ENCODE measurements at regions not wholly inside any gene's neighbourhood (a gene's known extent, or its start where the extent isn't known, plus 50 kb on each side); places are given as distances from the start of the nearest gene placed in this dataset.
A peak's percentile ranks its signal among the peaks of the same experiment; 100 is the strongest.

- no peaks in the 10 kb centered on the region for H3K4me1 ChIP-seq
- no peak overlapping the region for H3K27ac ChIP-seq
- H3K4me3 ChIP-seq = no peak overlapping the region
- intact Hi-C loops (cut with DNase I; ENCODE audit: low total_unique reads) = no loop called here
- H3K36me3 ChIP-seq = no peaks in the 10 kb centered on the region
- H3K27me3 ChIP-seq = no peaks in the 10 kb centered on the region
- TF ChIP-seq CTCF (IDR thresholded peaks at IDR 0.05) = peak in 1 of 2 experiments; percentile 5
- DNase-seq = no peak
- H3K9me3 ChIP-seq = no peaks in the 10 kb centered on the region
Observed at GRCh38 chr6:133040094-133040802, 200.9 kb upstream of the EYA4 start.

GRCh38 chr6:133040803-133041419, 200.2 kb upstream of the EYA4 start:
- Histone ChIP-seq H3K4me3 (no peak overlapping the region), H3K27ac (no peak overlapping the region), H3K36me3 (no peaks in the 10 kb centered on the region), H3K9me3 (no peaks in the 10 kb centered on the region), H3K27me3 (no peaks in the 10 kb centered on the region), H3K4me1 (no peaks in the 10 kb centered on the region)
- no peak for TF ChIP-seq CTCF (IDR thresholded peaks at IDR 0.05)
- DNase-seq = no peak
- intact Hi-C loops (cut with DNase I; ENCODE audit: low total_unique reads) = no loop called here

GRCh38 chr6:133042550-133043120, 198.5 kb upstream of the EYA4 start:
- Histone ChIP-seq H3K27ac (no peak overlapping the region), H3K27me3 (no peaks in the 10 kb centered on the region)
- intact Hi-C loops (cut with DNase I; ENCODE audit: low total_unique reads) = no loop called here

GRCh38 chr6:133046576-133046975, 194.6 kb upstream of the EYA4 start:
- Histone ChIP-seq H3K36me3 (no peaks in the 10 kb centered on the region), H3K4me1 (no peaks in the 10 kb centered on the region), H3K4me3 (no peak overlapping the region), H3K27me3 (no peaks in the 10 kb centered on the region), H3K27ac (no peak overlapping the region), H3K9me3 (no peaks in the 10 kb centered on the region)
- no peak for DNase-seq
- intact Hi-C loops (cut with DNase I; ENCODE audit: low total_unique reads) = no loop called here
- TF ChIP-seq CTCF (IDR thresholded peaks at IDR 0.05) = no peak

More at GRCh38 chr6:133042550-133043120, 198.5 kb upstream of the EYA4 start:
- no peaks in the 10 kb centered on the region for H3K4me1 ChIP-seq
- no peak for TF ChIP-seq CTCF (IDR thresholded peaks at IDR 0.05)
- H3K9me3 ChIP-seq = no peaks in the 10 kb centered on the region
- no peak overlapping the region for H3K4me3 ChIP-seq
- H3K36me3 ChIP-seq = no peaks in the 10 kb centered on the region
- no peak for DNase-seq

- DNase-seq = no peak
Observed at GRCh38 chr6:133047065-133047665, 194.0 kb upstream of the EYA4 start.

More at GRCh38 chr6:133047065-133047665, 194.0 kb upstream of the EYA4 start:
- no peaks in the 10 kb centered on the region for H3K9me3 ChIP-seq
- TF ChIP-seq CTCF (IDR thresholded peaks at IDR 0.05) = no peak
- H3K4me1 ChIP-seq = no peaks in the 10 kb centered on the region
- H3K27ac ChIP-seq = no peak overlapping the region
- H3K4me3 ChIP-seq = no peak overlapping the region
- no peaks in the 10 kb centered on the region for H3K27me3 ChIP-seq
- H3K36me3 ChIP-seq = no peaks in the 10 kb centered on the region
- intact Hi-C loops (cut with DNase I; ENCODE audit: low total_unique reads) = no loop called here

All from tibial artery (tissue), 4 donors.